OCI-LY3 (cell line): ENCODE measurements at regions not wholly inside any gene's neighbourhood (a gene's known extent, or its start where the extent isn't known, plus 50 kb on each side); places are given as distances from the start of the nearest gene placed in this dataset.

Experiments
- H2AFZ ChIP-seq: fragments of 200-600, 300-600 bp; shearing (Covaris generic); 2 replicates; pipeline ENCODE4 v1.6.0; 2014; ENCODE audit warnings: antibody characterized with exemption, low read depth, low read length
- H3K27ac ChIP-seq: fragments of 200-600, 300-600 bp; sonication (generic); 2 replicates; pipeline ENCODE4 v1.5.1; 2014; ENCODE audit warnings: mild to moderate bottlenecking, low read length, moderate library complexity, mixed read lengths
- H3K27me3 ChIP-seq: fragments of 200-600, 300-600 bp; sonication (generic); 2 replicates; pipeline ENCODE4 v1.6.1; 2014; ENCODE audit warnings: low read depth, low read length, mixed read lengths
- H3K36me3 ChIP-seq: fragments of 200-600, 300-600 bp; sonication (generic); replicated peaks from 2 replicates; pipeline ENCODE3; 2014; ENCODE audit warnings: low read depth, low read length, mixed read lengths
- H3K4me1 ChIP-seq: fragments of 300-600, 200-600 bp; sonication (generic); 2 replicates; pipeline ENCODE4 v1.6.1; 2014; ENCODE audit warnings: low read length, mixed read lengths
- H3K4me2 ChIP-seq: fragments of 200-600, 300-600 bp; sonication (generic); 2 replicates; pipeline ENCODE4 v1.6.1; 2014; ENCODE audit warnings: low read length, mixed read lengths
- H3K4me3 ChIP-seq: fragments of 300-600, 200-600 bp; sonication (generic); 2 replicates; pipeline ENCODE4 v1.5.1; 2014; ENCODE audit warnings: antibody characterized with exemption, mild to moderate bottlenecking, low read length, moderate library complexity
- H3K79me2 ChIP-seq: fragments of 300-600, 200-600 bp; shearing (Covaris generic); 2 replicates; pipeline ENCODE4 v1.6.1; 2014; ENCODE audit warnings: mild to moderate bottlenecking, low read length, mixed read lengths
- H3K9ac ChIP-seq: fragments of 300-600, 200-600 bp; shearing (Covaris generic); 2 replicates; pipeline ENCODE4 v1.6.0; 2014; ENCODE audit warnings: mild to moderate bottlenecking, low read length, moderate library complexity
- H3K9me3 ChIP-seq: fragments of 200-600, 300-600 bp; shearing (Covaris generic); 2 replicates; pipeline ENCODE4 v1.6.1; 2014; ENCODE audit warnings: low read length, mixed read lengths; ENCODE audit not compliant: insufficient read depth
- H4K20me1 ChIP-seq: fragments of 200-600, 300-600 bp; sonication (generic); 2 replicates; pipeline ENCODE4 v1.6.1; 2016; ENCODE audit warnings: low read length, mixed read lengths; ENCODE audit not compliant: insufficient read depth
- EZH2phosphoT487 ChIP-seq: fragments of 200-600 bp; shearing (Covaris generic); IDR thresholded peaks from 2 replicates; pipeline ENCODE4 v1.6.1; 2018; ENCODE audit warnings: antibody characterized with exemption, mixed run types, low read depth
- TF ChIP-seq, protein P1 (sequence below): fragments of 200-600, 300-600 bp; sonication (generic); IDR thresholded peaks from 2 replicates; pipeline ENCODE4 v1.5.1; 2014; ENCODE audit warnings: antibody characterized with exemption, low read length, low read depth

DNA sequence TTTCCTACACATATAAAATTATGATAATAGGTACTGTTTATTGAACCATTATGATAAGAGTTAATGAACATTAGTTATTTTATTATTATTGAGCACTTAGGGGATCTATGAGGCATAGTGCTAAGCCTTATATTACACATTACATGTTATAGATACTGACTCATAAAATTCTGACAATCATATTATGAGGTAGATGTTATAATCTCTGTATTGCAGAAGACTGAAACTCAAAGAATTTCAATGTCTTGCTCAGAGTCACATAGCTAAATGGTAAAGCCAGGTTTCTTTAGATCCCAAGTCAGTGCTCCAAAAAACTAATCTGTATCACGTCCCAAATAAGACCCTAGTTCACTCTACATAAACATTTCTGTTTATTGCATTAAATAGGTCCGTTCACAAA, 207.2 kb upstream of the CNKSR2 start:
- peaks cover 6% of the 10 kb centered on the region; the same call in 1 of the 2 replicates for H3K4me1 ChIP-seq
- H3K27ac ChIP-seq: no peak overlapping the region
- H3K4me3 ChIP-seq: no peak overlapping the region
- no peaks in the 10 kb centered on the region for H3K36me3 ChIP-seq
- H3K79me2 ChIP-seq: no peaks in the 10 kb centered on the region
- no peak overlapping the region for H2AFZ ChIP-seq
- no peaks in the 10 kb centered on the region for H4K20me1 ChIP-seq
- H3K9ac ChIP-seq: no peak overlapping the region
- H3K27me3 ChIP-seq: no peaks in the 10 kb centered on the region
- TF ChIP-seq, protein P1, sequence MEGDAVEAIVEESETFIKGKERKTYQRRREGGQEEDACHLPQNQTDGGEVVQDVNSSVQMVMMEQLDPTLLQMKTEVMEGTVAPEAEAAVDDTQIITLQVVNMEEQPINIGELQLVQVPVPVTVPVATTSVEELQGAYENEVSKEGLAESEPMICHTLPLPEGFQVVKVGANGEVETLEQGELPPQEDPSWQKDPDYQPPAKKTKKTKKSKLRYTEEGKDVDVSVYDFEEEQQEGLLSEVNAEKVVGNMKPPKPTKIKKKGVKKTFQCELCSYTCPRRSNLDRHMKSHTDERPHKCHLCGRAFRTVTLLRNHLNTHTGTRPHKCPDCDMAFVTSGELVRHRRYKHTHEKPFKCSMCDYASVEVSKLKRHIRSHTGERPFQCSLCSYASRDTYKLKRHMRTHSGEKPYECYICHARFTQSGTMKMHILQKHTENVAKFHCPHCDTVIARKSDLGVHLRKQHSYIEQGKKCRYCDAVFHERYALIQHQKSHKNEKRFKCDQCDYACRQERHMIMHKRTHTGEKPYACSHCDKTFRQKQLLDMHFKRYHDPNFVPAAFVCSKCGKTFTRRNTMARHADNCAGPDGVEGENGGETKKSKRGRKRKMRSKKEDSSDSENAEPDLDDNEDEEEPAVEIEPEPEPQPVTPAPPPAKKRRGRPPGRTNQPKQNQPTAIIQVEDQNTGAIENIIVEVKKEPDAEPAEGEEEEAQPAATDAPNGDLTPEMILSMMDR: no peak
- TF ChIP-seq EZH2phosphoT487: no peak
- no peak overlapping the region for H3K4me2 ChIP-seq
- no peaks in the 10 kb centered on the region for H3K9me3 ChIP-seq

DNA sequence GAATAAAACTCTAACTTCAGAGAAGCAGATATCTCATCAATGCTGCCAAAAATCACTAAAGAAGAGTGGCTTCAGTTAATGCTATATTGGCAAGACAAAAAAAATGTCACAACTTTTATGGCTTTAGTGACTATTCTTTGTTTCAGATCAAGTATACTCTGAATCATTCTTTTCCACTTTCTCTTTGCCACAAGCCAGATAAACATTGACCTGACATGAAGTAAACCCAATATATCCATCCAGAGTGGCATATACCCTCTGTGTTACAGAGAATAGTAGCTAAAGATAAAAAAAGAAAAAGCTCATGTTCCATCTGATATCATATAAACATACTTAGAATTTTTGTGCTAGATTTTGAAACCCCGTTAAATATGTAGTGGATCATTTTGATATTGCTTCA, 206.7 kb upstream of the CNKSR2 start:
- no peak overlapping the region for H3K9ac ChIP-seq
- no peaks in the 10 kb centered on the region for H4K20me1 ChIP-seq
- no peak overlapping the region for H3K27ac ChIP-seq
- no peaks in the 10 kb centered on the region for H3K79me2 ChIP-seq
- H2AFZ ChIP-seq: no peak overlapping the region
- H3K4me2 ChIP-seq: no peak overlapping the region
- H3K9me3 ChIP-seq: no peaks in the 10 kb centered on the region
- peaks cover 6% of the 10 kb centered on the region; the same call in 1 of the 2 replicates for H3K4me1 ChIP-seq
- no peaks in the 10 kb centered on the region for H3K27me3 ChIP-seq
- TF ChIP-seq EZH2phosphoT487: no peak
- TF ChIP-seq, protein P1: no peak
- no peak overlapping the region for H3K4me3 ChIP-seq
- H3K36me3 ChIP-seq: no peaks in the 10 kb centered on the region

- Histone ChIP-seq H3K4me1 (peaks cover 6% of the 10 kb centered on the region; the same call in 1 of the 2 replicates), H3K27ac (no peak overlapping the region), H4K20me1 (no peaks in the 10 kb centered on the region), H3K4me2 (no peak overlapping the region), H3K27me3 (no peaks in the 10 kb centered on the region), H2AFZ (no peak overlapping the region), H3K79me2 (no peaks in the 10 kb centered on the region), H3K9ac (no peak overlapping the region), H3K9me3 (no peaks in the 10 kb centered on the region), H3K36me3 (no peaks in the 10 kb centered on the region), H3K4me3 (no peak overlapping the region)
- TF ChIP-seq, protein P1: no peak
- no peak for TF ChIP-seq EZH2phosphoT487
Observed at GRCh38 chrX:21168401-21169160, 205.6 kb upstream of the CNKSR2 start.

DNA sequence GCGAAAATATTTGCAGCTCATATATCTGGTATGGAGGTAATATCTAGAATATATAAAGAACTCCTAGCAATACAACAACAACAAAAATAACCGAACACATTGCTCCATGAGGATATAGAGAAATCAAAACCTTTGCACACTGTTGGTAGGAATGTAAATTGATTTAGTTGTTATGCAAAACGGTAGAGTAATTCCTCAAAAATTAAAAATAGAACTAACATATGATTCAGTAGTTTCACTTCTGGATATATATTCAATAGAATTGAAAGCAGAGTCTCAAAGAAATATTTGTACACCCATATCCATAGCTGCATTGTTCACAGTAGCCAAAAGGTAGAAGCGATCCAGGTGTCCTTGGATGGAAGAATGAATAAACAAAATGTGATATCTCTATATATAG, 203.0 kb upstream of the CNKSR2 start:
- Histone ChIP-seq H4K20me1 (no peaks in the 10 kb centered on the region), H3K79me2 (no peaks in the 10 kb centered on the region), H2AFZ (no peak overlapping the region), H3K4me2 (no peak overlapping the region), H3K27ac (no peak overlapping the region), H3K36me3 (no peaks in the 10 kb centered on the region), H3K27me3 (no peaks in the 10 kb centered on the region), H3K4me1 (peaks cover 6% of the 10 kb centered on the region; the same call in 1 of the 2 replicates), H3K9ac (no peak overlapping the region), H3K4me3 (no peak overlapping the region), H3K9me3 (no peaks in the 10 kb centered on the region)
- TF ChIP-seq, protein P1: no peak
- TF ChIP-seq EZH2phosphoT487: no peak
